ENCODE measurements at regions not wholly inside any gene's neighbourhood (a gene's known extent, or its start where the extent isn't known, plus 50 kb on each side); places are given as distances from the start of the nearest gene placed in this dataset.
A peak's percentile ranks its signal among the peaks of the same experiment; 100 is the strongest.

- DNase-seq (ENCODE audit: low read depth in 2 of 2) = peak in 1 of 2 experiments; percentile 59
These were observed 273.9 kb downstream of the CDC5L start for GRCh38 chr6:44661221-44662008.

GRCh38 chr6:44662461-44663121 lies 275.1 kb downstream of the CDC5L start:
- DNase-seq (ENCODE audit: low read depth in 2 of 2) = peak in 1 of 2 experiments; percentile 64

- DNase-seq (ENCODE audit: low read depth in 2 of 2) = no peak
These were observed 276.5 kb downstream of the CDC5L start for GRCh38 chr6:44663860-44664634.

- DNase-seq (ENCODE audit: low read depth in 2 of 2) = peak; percentile 91
These were observed 277.2 kb downstream of the CDC5L start for GRCh38 chr6:44664716-44665115.

- no peak for DNase-seq (ENCODE audit: low read depth in 2 of 2)
These were observed 277.6 kb downstream of the CDC5L start for GRCh38 chr6:44665143-44665542.

- DNase-seq (ENCODE audit: low read depth in 2 of 2) = no peak
These were observed 278.2 kb downstream of the CDC5L start for GRCh38 chr6:44665683-44666082.

- no peak for DNase-seq (ENCODE audit: low read depth in 2 of 2)
These were observed 278.8 kb downstream of the CDC5L start for GRCh38 chr6:44666324-44666723.

GRCh38 chr6:44667226-44667625 lies 279.7 kb downstream of the CDC5L start:
- DNase-seq (ENCODE audit: low read depth in 2 of 2) = peak; percentile 99

- no peak for DNase-seq (ENCODE audit: low read depth in 2 of 2)
These were observed 280.3 kb downstream of the CDC5L start for GRCh38 chr6:44667668-44668390.

- DNase-seq (ENCODE audit: low read depth in 2 of 2) = no peak
These were observed 281.0 kb downstream of the CDC5L start for GRCh38 chr6:44668391-44668930.

- DNase-seq (ENCODE audit: low read depth in 2 of 2) = no peak
These were observed 281.7 kb downstream of the CDC5L start for GRCh38 chr6:44668976-44669934.

GRCh38 chr6:44670146-44670545 lies 282.6 kb downstream of the CDC5L start:
- no peak for DNase-seq (ENCODE audit: low read depth in 2 of 2)

- DNase-seq (ENCODE audit: low read depth in 2 of 2) = no peak
These were observed 283.8 kb downstream of the CDC5L start for GRCh38 chr6:44671333-44671732.

- no peak for DNase-seq (ENCODE audit: low read depth in 2 of 2)
These were observed 284.6 kb downstream of the CDC5L start for GRCh38 chr6:44672086-44672485.

- DNase-seq (ENCODE audit: low read depth in 2 of 2) = no peak
These were observed 285.3 kb downstream of the CDC5L start for GRCh38 chr6:44672841-44673240.

- no peak for DNase-seq (ENCODE audit: low read depth in 2 of 2)
These were observed 287.0 kb downstream of the CDC5L start for GRCh38 chr6:44674226-44675155.

GRCh38 chr6:44675449-44675848 lies 287.9 kb downstream of the CDC5L start:
- DNase-seq (ENCODE audit: low read depth in 2 of 2) = no peak

GRCh38 chr6:44676246-44676790 lies 288.8 kb downstream of the CDC5L start:
- DNase-seq (ENCODE audit: low read depth in 2 of 2) = no peak
